GM18505 (cell line): ENCODE measurements at regions not wholly inside any gene's neighbourhood (a gene's known extent, or its start where the extent isn't known, plus 50 kb on each side); places are given as distances from the start of the nearest gene placed in this dataset.
"Not testable (repeated sequence)": the region's sequence is repeated elsewhere in the genome, so short reads cannot be mapped to it uniquely, and the experiment has no call there.

Experiments used
- ATAC-seq: cut with Tn5 transposase; IDR thresholded peaks from one replicate; pipeline ENCODE4 v1.9.1; 2021; ENCODE audit not compliant: unreplicated experiment
- POLR2A ChIP-seq: IDR thresholded peaks from 4 replicates; pipeline ENCODE4 v1.6.1; 2011; ENCODE audit warnings: borderline replicate concordance; ENCODE audit not compliant: insufficient read depth, insufficient read length; ENCODE audit errors: extremely low read depth

DNA sequence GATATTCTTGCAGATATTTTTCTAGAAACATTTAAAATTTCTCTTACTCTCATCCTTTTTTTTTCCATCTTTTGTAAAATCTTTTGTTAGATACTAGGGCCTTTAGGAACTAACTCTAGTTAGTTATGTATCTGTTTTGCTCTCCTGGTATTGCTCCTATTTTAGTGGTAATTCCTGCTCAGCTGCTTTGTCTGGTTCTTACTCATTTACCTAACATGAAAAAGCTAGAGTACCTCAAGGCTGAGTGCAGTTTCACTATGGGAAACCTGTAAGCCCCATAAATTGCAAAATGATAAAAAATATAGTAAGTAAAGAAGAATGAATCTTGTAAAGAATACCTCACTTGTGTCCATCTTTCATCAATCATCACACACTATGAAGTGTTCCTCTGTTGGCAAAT, 1602.0 kb downstream of the GRIK2 start:
- no peak for TF ChIP-seq POLR2A
- ATAC-seq, result no peak

DNA sequence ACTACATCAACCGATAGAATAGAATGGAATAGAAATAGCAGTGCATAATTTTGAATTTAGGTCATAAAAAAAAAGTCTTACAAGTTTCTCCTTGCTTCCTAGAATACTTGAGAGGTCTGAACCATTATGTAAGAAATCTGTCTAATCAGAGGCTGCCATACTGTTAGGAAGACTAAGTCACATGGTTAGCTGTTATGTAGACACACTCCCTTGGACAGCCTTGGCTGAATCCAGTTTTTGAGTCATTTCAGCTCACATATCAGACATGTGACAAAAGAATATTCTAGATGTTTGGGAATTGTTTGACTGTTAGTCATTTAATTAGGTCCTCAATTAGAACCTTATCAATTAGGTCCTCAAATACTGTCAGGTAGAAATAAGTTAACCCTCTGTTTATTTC, 1601.4 kb downstream of the GRIK2 start:
- TF ChIP-seq POLR2A, result no peak
- ATAC-seq, result no peak

DNA sequence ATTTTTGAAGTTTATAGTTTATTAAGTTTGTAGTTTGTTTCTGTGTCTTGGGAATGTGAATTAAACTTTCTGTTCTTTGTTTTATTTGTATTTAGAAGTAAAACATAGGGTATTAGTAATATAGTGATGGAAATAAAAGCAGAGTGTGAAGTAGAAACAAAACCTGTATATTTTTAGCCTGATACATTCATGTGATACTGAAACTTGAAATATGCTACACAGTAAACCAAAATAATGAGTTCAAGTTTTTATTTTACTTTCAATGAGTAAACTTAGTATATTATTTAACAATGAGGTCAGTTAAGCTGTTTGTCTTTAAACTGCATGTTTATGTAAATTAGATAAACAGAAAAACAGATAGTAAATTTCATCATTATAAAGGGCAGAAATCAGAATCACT, 1592.6 kb downstream of the GRIK2 start:
- ATAC-seq, result no peak
- no peak for TF ChIP-seq POLR2A

DNA sequence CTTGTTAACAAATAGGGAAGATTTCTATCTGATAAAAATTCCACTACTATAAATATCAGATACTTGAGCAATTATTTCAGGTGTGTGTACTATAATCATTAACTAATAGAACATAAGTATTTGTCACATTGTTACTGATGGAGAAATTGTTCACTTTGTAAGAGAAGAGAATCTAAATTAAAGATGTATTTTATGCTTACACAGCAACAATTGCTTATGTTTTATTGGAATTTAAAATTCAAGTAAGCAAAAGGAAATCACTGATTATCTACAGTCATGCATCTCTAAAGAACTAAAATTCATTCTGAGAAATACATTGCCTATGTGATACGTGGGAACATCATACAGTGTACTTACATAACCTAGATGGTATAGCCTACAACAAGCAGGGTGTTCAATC, 1590.8 kb downstream of the GRIK2 start:
- no peak for TF ChIP-seq POLR2A
- no peak for ATAC-seq

DNA sequence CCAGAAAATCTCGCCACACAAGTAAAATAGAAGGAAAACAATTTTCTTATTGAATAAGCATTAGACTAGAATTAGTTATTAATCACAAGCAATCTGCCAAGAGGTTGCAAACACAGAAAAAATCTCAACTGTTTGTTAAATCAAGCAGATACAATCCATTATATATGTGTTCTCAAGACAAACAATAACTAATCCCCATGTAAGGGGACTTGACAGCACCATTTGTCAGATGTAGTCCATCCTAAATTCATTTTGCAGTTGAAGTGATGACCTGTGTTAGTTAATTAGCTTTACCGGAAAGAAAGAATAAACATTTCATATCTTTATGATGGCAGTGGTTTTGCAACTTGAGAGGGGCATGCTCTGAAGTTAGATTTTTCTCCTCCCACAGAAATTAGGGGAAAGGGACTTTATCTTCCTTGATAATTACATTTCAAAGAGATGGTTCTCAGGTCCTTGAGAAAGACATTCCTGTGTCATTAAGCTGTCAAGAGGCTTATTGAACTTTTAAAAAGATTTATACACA, 1588.0 kb downstream of the GRIK2 start:
- no peak for TF ChIP-seq POLR2A
- no peak for ATAC-seq

DNA sequence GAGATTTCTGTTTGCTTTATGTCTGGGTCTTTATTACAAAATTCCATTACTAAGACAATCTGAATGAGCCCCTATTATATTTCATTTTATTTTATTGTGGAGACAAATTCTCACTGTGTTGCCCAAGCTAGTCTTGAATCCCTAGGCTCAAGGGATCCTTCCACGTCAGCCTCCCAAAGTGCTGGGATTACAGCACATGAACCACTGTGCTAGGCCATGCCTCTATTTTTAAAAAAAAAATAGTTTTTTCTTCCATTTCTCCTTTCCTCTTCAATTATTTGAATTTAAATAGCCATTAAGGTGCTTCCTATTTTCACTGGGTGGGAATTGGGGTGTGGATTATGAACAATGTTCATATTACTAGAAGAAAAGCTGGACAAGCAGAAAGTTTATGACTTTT, 1587.4 kb downstream of the GRIK2 start:
- TF ChIP-seq POLR2A, result no peak
- no peak for ATAC-seq

DNA sequence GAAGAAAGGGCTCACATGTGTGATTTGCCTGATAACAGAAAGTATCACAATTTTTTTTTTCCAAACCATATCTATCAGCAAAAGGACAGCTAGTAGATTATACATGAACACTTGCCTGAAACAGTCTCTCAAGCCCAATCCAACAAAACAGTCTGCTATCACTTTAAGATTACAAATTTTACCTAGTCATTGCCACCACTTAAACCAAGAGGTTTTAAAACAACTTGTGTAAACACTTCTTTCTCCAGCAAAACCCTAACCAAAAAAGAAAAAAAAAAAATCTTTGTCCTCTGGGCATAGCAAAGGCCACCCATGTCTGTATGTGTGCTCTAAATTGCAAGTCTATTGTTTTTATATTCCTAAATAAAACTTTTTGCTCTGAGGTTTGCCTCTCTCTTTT, 1568.4 kb downstream of the GRIK2 start:
- no peak for ATAC-seq
- TF ChIP-seq POLR2A, result no peak

DNA sequence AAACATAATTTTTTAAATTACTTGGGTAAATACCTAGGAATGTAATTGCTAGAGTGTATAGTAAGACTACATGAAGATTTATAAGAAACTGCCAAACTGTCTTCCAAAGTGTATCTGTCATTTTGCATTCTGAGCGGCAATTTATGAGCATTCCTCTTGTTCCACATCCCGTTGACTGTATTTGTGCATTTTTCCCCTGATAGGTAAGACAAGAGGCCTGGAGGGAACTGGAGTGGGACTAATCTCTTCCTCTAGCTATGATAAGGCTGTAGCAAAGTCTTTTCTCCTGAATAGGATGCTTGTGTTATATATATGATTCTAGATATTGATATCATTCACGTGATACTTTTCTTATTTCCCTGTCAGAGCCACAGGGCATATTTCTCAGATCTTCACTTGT, 1557.5 kb downstream of the GRIK2 start:
- ATAC-seq, result no peak
- no peak for TF ChIP-seq POLR2A

DNA sequence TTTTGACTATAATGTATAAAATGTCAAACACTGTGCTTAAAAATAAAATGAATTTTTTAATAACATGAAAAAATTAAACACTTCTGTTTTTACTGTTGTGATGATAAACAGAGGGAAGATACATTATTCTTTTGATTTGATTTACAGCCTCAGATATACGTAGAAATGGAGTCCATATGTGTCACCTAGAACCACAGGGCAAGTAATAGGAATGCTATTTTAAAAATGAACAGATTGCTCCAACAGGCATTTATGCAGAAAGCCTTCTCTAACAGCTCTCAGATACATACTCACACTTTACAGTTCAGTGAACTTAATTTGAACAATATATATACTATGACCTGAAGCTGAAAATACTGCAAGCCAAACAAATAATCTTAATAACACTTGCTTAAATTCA, 1551.0 kb downstream of the GRIK2 start:
- ATAC-seq, result no peak
- no peak for TF ChIP-seq POLR2A

DNA sequence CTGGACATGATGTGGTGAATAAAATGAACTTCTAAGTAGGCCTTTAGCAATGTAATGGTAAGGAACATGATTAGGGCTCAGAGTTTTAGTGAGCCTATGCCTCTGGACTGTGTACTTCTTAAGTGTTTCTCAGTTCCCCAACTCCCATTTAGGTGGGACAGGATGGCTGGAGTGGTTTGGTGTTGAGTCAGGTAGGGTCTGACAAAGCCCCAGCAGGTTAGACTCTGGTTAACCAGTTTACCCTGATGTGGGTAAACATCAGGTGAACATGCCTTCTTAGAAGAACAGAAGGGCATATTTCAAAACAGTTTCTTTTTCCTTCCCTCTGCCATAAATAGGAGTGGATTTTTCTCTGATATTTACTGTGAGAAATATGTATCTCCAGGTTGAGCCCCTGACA, 1548.7 kb downstream of the GRIK2 start:
- no peak for ATAC-seq
- no peak for TF ChIP-seq POLR2A

DNA sequence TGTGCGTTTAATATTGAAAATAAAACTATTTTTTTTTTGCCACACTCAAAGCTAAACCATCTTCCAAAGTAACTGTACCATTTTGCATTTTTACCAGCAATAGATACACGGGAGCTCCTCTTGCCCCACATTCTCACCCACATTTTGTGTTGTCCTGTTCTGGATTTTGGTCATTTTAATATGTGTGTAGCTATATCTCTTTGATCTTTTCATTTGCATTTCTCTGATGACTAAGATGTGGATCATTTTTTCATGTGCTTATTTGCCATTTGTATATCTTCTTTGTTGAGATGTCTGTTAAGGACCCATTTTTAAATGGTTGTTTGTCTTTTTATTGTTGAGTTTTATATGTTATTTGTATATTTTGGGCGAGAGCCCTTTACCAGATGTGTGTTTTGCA, 1543.5 kb downstream of the GRIK2 start:
- no peak for ATAC-seq
- TF ChIP-seq POLR2A, result no peak

DNA sequence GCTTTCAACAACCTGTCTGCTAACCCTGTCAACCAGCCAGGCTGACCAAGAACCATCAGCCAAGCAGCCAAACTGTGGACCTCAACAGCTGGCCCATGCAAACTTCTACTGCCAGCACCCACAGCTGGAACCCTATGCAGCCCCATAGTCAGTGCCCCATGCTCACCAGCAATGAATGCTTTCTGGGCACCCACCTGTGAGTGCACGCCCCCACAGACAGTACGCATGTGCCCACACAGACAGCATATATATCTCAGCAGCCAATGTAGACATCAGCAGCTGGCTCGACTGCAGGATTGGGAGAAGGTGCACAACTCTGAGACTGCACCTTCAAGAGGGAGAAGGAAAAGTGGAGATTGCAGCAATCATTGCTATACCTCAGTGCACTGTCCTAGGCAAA, 1534.6 kb downstream of the GRIK2 start:
- no peak for ATAC-seq
- TF ChIP-seq POLR2A, result no peak

DNA sequence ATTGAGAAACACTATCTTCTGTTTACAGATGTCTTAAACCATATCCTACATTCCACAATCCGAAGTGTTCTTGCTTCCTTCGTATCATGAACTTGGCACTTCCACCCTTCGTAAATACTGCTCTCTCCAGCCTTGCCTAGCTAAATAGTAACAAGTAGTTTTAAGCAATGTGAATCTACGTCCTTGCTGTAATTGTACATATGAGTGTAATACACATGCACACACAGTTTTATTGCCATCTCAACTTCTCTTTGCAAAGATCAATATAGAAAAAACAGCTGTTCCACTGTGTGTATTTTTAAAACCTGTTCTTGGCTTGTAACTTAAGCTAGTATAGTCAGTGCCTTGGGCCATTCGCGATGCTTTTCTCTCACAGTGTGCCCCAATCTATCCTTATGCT, 1524.7 kb downstream of the GRIK2 start:
- no peak for ATAC-seq
- no peak for TF ChIP-seq POLR2A

DNA sequence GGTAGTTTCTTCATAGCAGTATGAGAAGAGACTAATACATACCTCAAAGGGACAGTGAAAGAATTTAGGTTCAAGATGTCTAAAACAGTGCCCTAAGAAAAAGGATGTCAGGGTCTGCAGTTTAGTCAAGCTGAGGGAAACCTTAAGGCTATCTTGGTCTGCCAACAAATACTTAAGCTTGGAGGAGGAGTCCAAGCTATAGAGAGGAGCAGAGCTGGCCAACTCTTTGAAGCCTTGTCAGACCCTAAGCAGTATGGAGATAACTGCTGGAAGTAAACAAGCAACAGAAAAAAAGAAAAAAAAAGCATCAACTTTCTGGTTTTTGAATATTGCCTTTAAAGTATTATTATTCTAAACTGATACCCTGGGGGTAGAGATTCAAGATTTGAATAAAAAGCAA, 1518.1 kb downstream of the GRIK2 start:
- no peak for TF ChIP-seq POLR2A
- ATAC-seq, result no peak

DNA sequence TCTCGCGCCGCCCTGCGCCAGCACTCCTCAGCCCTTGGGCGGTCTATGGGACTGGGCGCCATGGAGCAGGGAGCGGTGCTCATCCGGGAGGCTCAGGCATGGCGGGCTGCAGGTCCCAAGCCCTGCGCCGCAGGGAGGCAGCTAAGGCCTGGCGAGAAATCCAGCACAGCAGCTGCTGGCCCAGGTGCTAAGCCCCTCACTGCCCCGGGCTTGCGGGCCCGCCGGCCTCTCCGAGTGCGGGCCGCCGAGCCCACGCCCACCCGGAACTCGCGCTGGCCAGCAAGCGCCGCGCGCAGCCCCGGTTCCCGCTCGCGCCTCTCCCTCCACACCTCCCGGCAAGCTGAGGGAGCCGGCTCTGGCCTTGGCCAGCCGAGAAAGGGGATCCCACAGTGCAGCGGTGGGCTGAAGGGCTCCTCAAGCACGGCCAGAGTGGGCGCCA, 1517.2 kb downstream of the GRIK2 start:
- ATAC-seq, result not testable (repeated sequence)
